ENCODE measurements at regions not wholly inside any gene's neighbourhood (a gene's known extent, or its start where the extent isn't known, plus 50 kb on each side); places are given as distances from the start of the nearest gene placed in this dataset.

DNA sequence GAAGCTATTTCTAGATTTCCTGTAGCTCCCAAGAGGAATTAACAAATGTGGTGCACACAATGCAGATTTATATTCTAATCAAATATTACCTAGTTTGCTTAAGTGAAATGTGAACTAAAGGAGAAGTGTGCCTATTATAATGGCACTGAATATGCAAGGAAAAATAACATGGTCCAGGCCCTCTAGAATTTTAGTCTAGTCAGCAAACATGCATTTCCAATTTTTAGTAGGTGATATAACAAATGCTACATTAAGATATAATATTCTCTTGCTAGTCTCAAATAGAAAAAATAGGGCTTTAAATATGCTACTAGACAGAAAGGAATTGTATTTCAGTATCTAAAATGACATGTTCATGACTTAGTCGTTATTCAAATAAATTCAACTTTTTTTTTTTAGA is 689.5 kb downstream of the TMEM182 start:
- Histone ChIP-seq H2BK12ac (ENCODE audit: insufficient read length, low read depth, low read length) (no peak overlapping the region), H2AFZ (ENCODE audit: low read length) (no peak overlapping the region)
- H3K36me3 Mint-ChIP-seq (ENCODE audit: insufficient read depth in 1 of 3, low read depth in 3 of 3), result no peaks in the 10 kb centered on the region; a peak in 1 of 7 replicates

More for the DNA sequence above, 689.5 kb downstream of the TMEM182 start:
- Histone ChIP-seq H4K8ac (replicated peaks; ENCODE audit: insufficient read length, low read depth, low read length) (no peak overlapping the region), H3K23me2 (ENCODE audit: insufficient read length, low read depth, low read length, poor library complexity, severe bottlenecking) (no peaks in the 10 kb centered on the region), H3K4ac (ENCODE audit: low read depth, low read length) (no peak overlapping the region), H3K27ac (ENCODE audit: insufficient read length, low read depth, low read length) (no peak overlapping the region), H2BK20ac (ENCODE audit: low read depth, low read length, poor library complexity, severe bottlenecking) (no peak overlapping the region), H3K79me1 (ENCODE audit: insufficient read depth, low read depth, low read length, poor library complexity, severe bottlenecking) (no peaks in the 10 kb centered on the region), H2BK15ac (ENCODE audit: low read depth, low read length) (no peak overlapping the region), H3T11ph (ENCODE audit: low read length) (no peak overlapping the region), H3K9ac (ENCODE audit: extremely low read depth, insufficient read length, low read length) (no peak overlapping the region), H3K4me2 (ENCODE audit: insufficient read depth, insufficient read length, low read length) (no peak overlapping the region), H3K14ac (ENCODE audit: insufficient read depth, low read length) (no peak overlapping the region), H2AK5ac (ENCODE audit: insufficient read length, low read length) (no peak overlapping the region), H3K9me3 (ENCODE audit: control insufficient read depth, low read depth, low read length) (no peaks in the 10 kb centered on the region), H3K4me1 (ENCODE audit: insufficient read depth, low read length) (no peaks in the 10 kb centered on the region), H2BK5ac (ENCODE audit: insufficient read length, low read length) (no peak overlapping the region), H2BK120ac (ENCODE audit: low read depth, low read length, poor library complexity, severe bottlenecking) (no peak overlapping the region), H4K5ac (ENCODE audit: insufficient read length, low read depth, low read length) (no peak overlapping the region), H3K79me2 (ENCODE audit: insufficient read depth, low read length) (no peaks in the 10 kb centered on the region), H4K20me1 (ENCODE audit: control insufficient read depth, insufficient read depth, insufficient read length) (no peaks in the 10 kb centered on the region), H3K56ac (ENCODE audit: insufficient read length, low read depth, low read length) (no peak overlapping the region), H3K18ac (ENCODE audit: insufficient read length, low read depth, low read length) (no peak overlapping the region), H3K27me3 (ENCODE audit: insufficient read depth, low read length) (no peaks in the 10 kb centered on the region), H3K23ac (ENCODE audit: insufficient read length, low read depth, low read length) (no peak overlapping the region), H4K91ac (ENCODE audit: insufficient read length, low read depth, low read length) (no peak overlapping the region)
- Mint-ChIP-seq H3K4me3 (no peak overlapping the region), H3K9me3 (no peaks in the 10 kb centered on the region), H3K27me3 (ENCODE audit: low read depth) (no peaks in the 10 kb centered on the region), H3K4me1 (peaks cover 4 to 5% of the 10 kb centered on the region in 2 experiments; a peak in 3 of 4 replicates), H3K27ac (no peak overlapping the region)
- no CpG with 5 or more reads among the region's 1 CpG for WGBS (ENCODE audit: extremely low coverage, insufficient read length, low lambda C conversion rate)
- TF ChIP-seq, protein P1, sequence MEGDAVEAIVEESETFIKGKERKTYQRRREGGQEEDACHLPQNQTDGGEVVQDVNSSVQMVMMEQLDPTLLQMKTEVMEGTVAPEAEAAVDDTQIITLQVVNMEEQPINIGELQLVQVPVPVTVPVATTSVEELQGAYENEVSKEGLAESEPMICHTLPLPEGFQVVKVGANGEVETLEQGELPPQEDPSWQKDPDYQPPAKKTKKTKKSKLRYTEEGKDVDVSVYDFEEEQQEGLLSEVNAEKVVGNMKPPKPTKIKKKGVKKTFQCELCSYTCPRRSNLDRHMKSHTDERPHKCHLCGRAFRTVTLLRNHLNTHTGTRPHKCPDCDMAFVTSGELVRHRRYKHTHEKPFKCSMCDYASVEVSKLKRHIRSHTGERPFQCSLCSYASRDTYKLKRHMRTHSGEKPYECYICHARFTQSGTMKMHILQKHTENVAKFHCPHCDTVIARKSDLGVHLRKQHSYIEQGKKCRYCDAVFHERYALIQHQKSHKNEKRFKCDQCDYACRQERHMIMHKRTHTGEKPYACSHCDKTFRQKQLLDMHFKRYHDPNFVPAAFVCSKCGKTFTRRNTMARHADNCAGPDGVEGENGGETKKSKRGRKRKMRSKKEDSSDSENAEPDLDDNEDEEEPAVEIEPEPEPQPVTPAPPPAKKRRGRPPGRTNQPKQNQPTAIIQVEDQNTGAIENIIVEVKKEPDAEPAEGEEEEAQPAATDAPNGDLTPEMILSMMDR (conservative IDR thresholded peaks at IDR 0.05), result no peak
- DNase-seq, result no peak
